Natural killer cell (primary cell): ENCODE measurements at regions not wholly inside any gene's neighbourhood (a gene's known extent, or its start where the extent isn't known, plus 50 kb on each side); places are given as distances from the start of the nearest gene placed in this dataset.

ENCODE experiments used
- ATAC-seq, 3 donors: fragments of 150-1000 bp in 2 of 3; fragments of 200-7000 bp in 1 of 3; cut with Tn5 transposase; 1 replicate in 1 of 3; 2 replicates in 2 of 3; pipeline ENCODE4 v1.10.0; 2021; ENCODE audit warnings: mild to moderate bottlenecking in 2 of 3, moderate library complexity in 2 of 3
- DNase-seq, 2 donors: peaks; one replicate each; pipeline versions ENCODE4 v3.0.0 to v3.0.0-alpha.2; 2013 to 2021; ENCODE audit warnings: mixed read lengths in 1 of 2
- H3K27ac ChIP-seq: one replicate; pipeline ENCODE4 v1.5.1; 2013; ENCODE audit warnings: mild to moderate bottlenecking, low read length
- H3K27me3 ChIP-seq: one replicate; pipeline ENCODE4 v1.6.1; 2013; ENCODE audit warnings: low read length; ENCODE audit not compliant: control insufficient read depth, insufficient read depth
- H3K36me3 ChIP-seq: one replicate; pipeline ENCODE4 v1.6.1; 2013; ENCODE audit warnings: low read length; ENCODE audit not compliant: control insufficient read depth, insufficient read depth
- H3K4me1 ChIP-seq: one replicate; pipeline ENCODE4 v1.6.1; 2013; ENCODE audit warnings: low read length; ENCODE audit not compliant: control insufficient read depth, insufficient read depth
- H3K4me3 ChIP-seq: one replicate; pipeline ENCODE4 v1.5.1; 2013; ENCODE audit warnings: low read length
- H3K9me3 ChIP-seq: one replicate; pipeline ENCODE4 v1.6.1; 2013; ENCODE audit warnings: low read length; ENCODE audit not compliant: control insufficient read depth, insufficient read depth
- H3K27ac Mint-ChIP-seq, 2 donors: one replicate each; pipeline ENCODE4 v1.8.0; 2022; ENCODE audit warnings: mild to moderate bottlenecking in 2 of 2, mixed read lengths in 2 of 2, moderate library complexity in 1 of 2
- H3K27me3 Mint-ChIP-seq, 2 donors: one replicate each; pipeline ENCODE4 v1.8.0; 2022; ENCODE audit warnings: low read depth in 2 of 2, mixed read lengths in 2 of 2
- H3K36me3 Mint-ChIP-seq: one replicate; pipeline ENCODE4 v1.8.0; 2022; ENCODE audit warnings: mixed read lengths
- H3K4me1 Mint-ChIP-seq, 2 donors: one replicate each; pipeline ENCODE4 v1.8.0; 2022; ENCODE audit warnings: mixed read lengths in 2 of 2
- H3K4me3 Mint-ChIP-seq: one replicate; pipeline ENCODE4 v1.8.0; 2022; ENCODE audit warnings: mild to moderate bottlenecking, moderate library complexity, mixed read lengths
- H3K9me3 Mint-ChIP-seq, 2 donors: one replicate each; pipeline ENCODE4 v1.8.0; 2022; ENCODE audit warnings: mixed read lengths in 2 of 2
- CTCF ChIP-seq: fragments of 200-600 bp; IDR thresholded peaks from one replicate; pipeline ENCODE4 v1.8.0; 2022; ENCODE audit warnings: antibody characterized with exemption
- WGBS: methylation state at CpG from one replicate; pipeline ENCODE4 v1.1.7; 2013; ENCODE audit warnings: missing lambda C conversion rate; ENCODE audit not compliant: insufficient coverage; 5-methylcytosine and 5-hydroxymethylcytosine counted together
- intact Hi-C: fragments of 100-400 bp; cut with micrococcal nuclease; formaldehyde crosslinking; loops from one replicate; pipeline ENCODE4 v1.14.2; 2022

GRCh38 chr7:135803143-135803542, 54.5 kb upstream of the FAM180A start:
- ATAC-seq: no peak
- Mint-ChIP-seq H3K9me3 (no peaks in the 10 kb centered on the region), H3K36me3 (no peaks in the 10 kb centered on the region), H3K4me1 (peaks cover 15 to 17% of the 10 kb centered on the region in 2 donors), H3K27me3 (peaks cover 17 to 38% of the 10 kb centered on the region in 2 donors), H3K4me3 (no peak overlapping the region), H3K27ac (no peak overlapping the region)
- Histone ChIP-seq H3K36me3 (no peaks in the 10 kb centered on the region), H3K27me3 (peaks cover 9% of the 10 kb centered on the region), H3K27ac (no peak overlapping the region), H3K4me3 (no peak overlapping the region), H3K9me3 (no peaks in the 10 kb centered on the region), H3K4me1 (peaks cover 7% of the 10 kb centered on the region)
- intact Hi-C loops: no loop called here
- no peak for TF ChIP-seq CTCF
- no peak for DNase-seq
- 77% methylated on average over 1 of the region's 1 CpG for WGBS

GRCh38 chr7:135802697-135803096, 54.1 kb upstream of the FAM180A start:
- peaks cover 15 to 17% of the 10 kb centered on the region in 2 donors for H3K4me1 Mint-ChIP-seq
- intact Hi-C loops: no loop called here
- no peaks in the 10 kb centered on the region for H3K36me3 Mint-ChIP-seq
- Histone ChIP-seq H3K27ac (no peak overlapping the region), H3K27me3 (peaks cover 9% of the 10 kb centered on the region), H3K4me3 (no peak overlapping the region), H3K4me1 (peaks cover 7% of the 10 kb centered on the region), H3K9me3 (no peaks in the 10 kb centered on the region), H3K36me3 (no peaks in the 10 kb centered on the region)
- H3K27me3 Mint-ChIP-seq: peaks cover 17 to 38% of the 10 kb centered on the region in 2 donors
- DNase-seq: no peak
- H3K9me3 Mint-ChIP-seq: no peaks in the 10 kb centered on the region
- 95% methylated on average over 3 of the region's 3 CpGs for WGBS
- H3K4me3 Mint-ChIP-seq: no peak overlapping the region
- no peak overlapping the region for H3K27ac Mint-ChIP-seq
- no peak for TF ChIP-seq CTCF
- ATAC-seq: no peak

- TF ChIP-seq CTCF: no peak
- Mint-ChIP-seq H3K27me3 (peaks cover 17 to 38% of the 10 kb centered on the region in 2 donors), H3K4me1 (peaks cover 15 to 17% of the 10 kb centered on the region in 2 donors), H3K27ac (no peak overlapping the region), H3K4me3 (no peak overlapping the region), H3K36me3 (no peaks in the 10 kb centered on the region), H3K9me3 (no peaks in the 10 kb centered on the region)
- Histone ChIP-seq H3K27ac (no peak overlapping the region), H3K27me3 (peaks cover 9% of the 10 kb centered on the region), H3K36me3 (no peaks in the 10 kb centered on the region), H3K9me3 (no peaks in the 10 kb centered on the region), H3K4me1 (peaks cover 7% of the 10 kb centered on the region), H3K4me3 (no peak overlapping the region)
- WGBS: 83% methylated on average over 5 of the region's 6 CpGs
- intact Hi-C loops: loop anchor here (1.0 kb wide), 1 partner anchor 207 kb away; no protein-coding TSS in a partner anchor
- ATAC-seq (no peak), DNase-seq (no peak)
Observed at GRCh38 chr7:135801877-135802276, 53.3 kb upstream of the FAM180A start.

- H3K4me1 Mint-ChIP-seq: peaks cover 15 to 17% of the 10 kb centered on the region in 2 donors
- peak overlapping the region in 1 of 2 donors; percentile 29 for H3K27ac Mint-ChIP-seq
- H3K27me3 Mint-ChIP-seq: peaks cover 17 to 38% of the 10 kb centered on the region in 2 donors
- no peaks in the 10 kb centered on the region for H3K9me3 ChIP-seq
- H3K4me3 ChIP-seq: no peak overlapping the region
- 38% methylated on average over 15 of the region's 16 CpGs for WGBS
- intact Hi-C loops: loop anchor here (1.0 kb wide), 1 partner anchor 208 kb away; no protein-coding TSS in a partner anchor
- ATAC-seq: peak; percentile 74 to 85 (median 77)
- H3K9me3 Mint-ChIP-seq: no peaks in the 10 kb centered on the region
- no peaks in the 10 kb centered on the region for H3K36me3 ChIP-seq
- no peak overlapping the region for H3K4me3 Mint-ChIP-seq
- DNase-seq: peak in 1 of 2 donors; percentile 79
- peaks cover 7% of the 10 kb centered on the region for H3K4me1 ChIP-seq
- H3K27ac ChIP-seq: no peak overlapping the region
- no peaks in the 10 kb centered on the region for H3K36me3 Mint-ChIP-seq
- peak; percentile 92 for TF ChIP-seq CTCF
- H3K27me3 ChIP-seq: peaks cover 9% of the 10 kb centered on the region
Observed at GRCh38 chr7:135801045-135801693, 52.6 kb upstream of the FAM180A start.
